GM19099 (cell line): ENCODE measurements at regions not wholly inside any gene's neighbourhood (a gene's known extent, or its start where the extent isn't known, plus 50 kb on each side); places are given as distances from the start of the nearest gene placed in this dataset.

Experiments used
- POLR2A ChIP-seq: IDR thresholded peaks from 3 replicates; pipeline ENCODE4 v1.6.1; 2011; ENCODE audit warnings: low read depth; ENCODE audit not compliant: insufficient read length; ENCODE audit errors: extremely low read depth

GRCh38 chr11:64451856-64452255, 92.9 kb downstream of the RPS6KA4 start:
- no peak for TF ChIP-seq POLR2A

GRCh38 chr11:64453466-64453865, 94.5 kb downstream of the RPS6KA4 start:
- TF ChIP-seq POLR2A: no peak

- TF ChIP-seq POLR2A: no peak
Observed at GRCh38 chr11:64455456-64456261, 96.7 kb downstream of the RPS6KA4 start.

GRCh38 chr11:64456509-64457320, 97.8 kb downstream of the RPS6KA4 start:
- TF ChIP-seq POLR2A: no peak

- TF ChIP-seq POLR2A: no peak
Observed at GRCh38 chr11:64457416-64458010, 98.2 kb upstream of the SLC22A11 start.

GRCh38 chr11:64458997-64459396, 96.7 kb upstream of the SLC22A11 start:
- no peak for TF ChIP-seq POLR2A

GRCh38 chr11:64459609-64460008, 96.1 kb upstream of the SLC22A11 start:
- TF ChIP-seq POLR2A: no peak

- TF ChIP-seq POLR2A: no peak
Observed at GRCh38 chr11:64461081-64461480, 94.7 kb upstream of the SLC22A11 start.

- no peak for TF ChIP-seq POLR2A
Observed at GRCh38 chr11:64466115-64466718, 89.5 kb upstream of the SLC22A11 start.

- no peak for TF ChIP-seq POLR2A
Observed at GRCh38 chr11:64469288-64469687, 86.5 kb upstream of the SLC22A11 start.

GRCh38 chr11:64472593-64473455, 82.9 kb upstream of the SLC22A11 start:
- no peak for TF ChIP-seq POLR2A

GRCh38 chr11:64474680-64475079, 81.1 kb upstream of the SLC22A11 start:
- no peak for TF ChIP-seq POLR2A

- no peak for TF ChIP-seq POLR2A
Observed at GRCh38 chr11:64475145-64475544, 80.6 kb upstream of the SLC22A11 start.

- TF ChIP-seq POLR2A: no peak
Observed at GRCh38 chr11:64476881-64477280, 78.9 kb upstream of the SLC22A11 start.
